ENCODE measurements at regions not wholly inside any gene's neighbourhood (a gene's known extent, or its start where the extent isn't known, plus 50 kb on each side); places are given as distances from the start of the nearest gene placed in this dataset.
"Not testable (repeated sequence)": the region's sequence is repeated elsewhere in the genome, so short reads cannot be mapped to it uniquely, and the experiment has no call there.

GRCh38 chr5:62242000-62242399 lies 64.0 kb upstream of the KIF2A start:
- not testable (repeated sequence) for DNase-seq

GRCh38 chr5:62243046-62243445 lies 63.0 kb upstream of the KIF2A start:
- not testable (repeated sequence) for DNase-seq

- DNase-seq: peak; percentile 48 to 60
Observed at GRCh38 chr5:62248192-62248591, 57.8 kb upstream of the KIF2A start.

- not testable (repeated sequence) for DNase-seq
Observed at GRCh38 chr5:62250085-62250484, 55.9 kb upstream of the KIF2A start.

- not testable (repeated sequence) for DNase-seq
Observed at GRCh38 chr5:62250919-62251318, 55.1 kb upstream of the KIF2A start.

GRCh38 chr5:62252519-62252918 lies 53.5 kb upstream of the KIF2A start:
- not testable (repeated sequence) for DNase-seq

GRCh38 chr5:62255551-62255950 lies 50.5 kb upstream of the KIF2A start:
- not testable (repeated sequence) for DNase-seq

- peak; percentile 49 to 51 for DNase-seq
Observed at GRCh38 chr5:62256161-62257019, 49.6 kb upstream of the KIF2A start.
